ENCODE measurements at regions not wholly inside any gene's neighbourhood (a gene's known extent, or its start where the extent isn't known, plus 50 kb on each side); places are given as distances from the start of the nearest gene placed in this dataset.

GRCh38 chrX:79511799-79512198, 144.7 kb upstream of the ITM2A start:
- no peak overlapping the region for H3K27ac Mint-ChIP-seq
- 0 out of 2 replicates have a peak, but pooled peaks cover 2% of the 10 kb centered on the region for H3K36me3 Mint-ChIP-seq
- no peak for TF ChIP-seq ZNF396 (CRISPR knock-in tag; IDR thresholded peaks at IDR 0.05; ENCODE audit: borderline replicate concordance)
- TF ChIP-seq ZSCAN18 (CRISPR knock-in tag; IDR thresholded peaks at IDR 0.05), result no peak
- no peak for TF ChIP-seq TEAD4 (CRISPR knock-in tag; IDR thresholded peaks at IDR 0.05)
- no peak for TF ChIP-seq KAT7 (CRISPR knock-in tag; IDR thresholded peaks at IDR 0.05; ENCODE audit: borderline replicate concordance)
- no peak for TF ChIP-seq ETV6 (CRISPR knock-in tag; IDR thresholded peaks at IDR 0.05)
- no peak for TF ChIP-seq MLX (CRISPR knock-in tag; IDR thresholded peaks at IDR 0.05)
- no peak for TF ChIP-seq E2F5 (CRISPR knock-in tag; IDR thresholded peaks at IDR 0.05)
- DNase-seq (ENCODE audit: low spot score), result no peak
- no peaks in the 10 kb centered on the region for H3K4me1 Mint-ChIP-seq
- CTCF ChIA-PET, result no interaction called here
- no peaks in the 10 kb centered on the region for H3K27me3 Mint-ChIP-seq (ENCODE audit: low read depth)
- peaks cover 5% of the 10 kb centered on the region for H3K9me3 Mint-ChIP-seq
- no peak for ATAC-seq
- POLR2A ChIA-PET, result no interaction called here
- H3K4me3 Mint-ChIP-seq, result no peak overlapping the region

- peaks cover 8% of the 10 kb centered on the region; the same call in 1 of the 2 replicates for H3K36me3 Mint-ChIP-seq
- ChIA-PET CTCF (no interaction called here), POLR2A (no interaction called here)
- no peaks in the 10 kb centered on the region for H3K4me1 Mint-ChIP-seq
- H3K27ac Mint-ChIP-seq, result no peak overlapping the region
- H3K4me3 Mint-ChIP-seq, result no peak overlapping the region
- peaks cover 8% of the 10 kb centered on the region; the same call in 1 of the 2 replicates for H3K9me3 Mint-ChIP-seq
- no peak for ATAC-seq
- TF ChIP-seq ZNF425 (CRISPR knock-in tag; conservative IDR thresholded peaks at IDR 0.05), result no peak
- TF ChIP-seq HMGA2 (CRISPR knock-in tag; IDR thresholded peaks at IDR 0.05), result no peak
- TF ChIP-seq IRF1 (CRISPR knock-in tag; IDR thresholded peaks at IDR 0.05), result no peak
- DNase-seq (ENCODE audit: low spot score), result no peak
- no peaks in the 10 kb centered on the region for H3K27me3 Mint-ChIP-seq (ENCODE audit: low read depth)
These were observed 138.9 kb upstream of the ITM2A start for GRCh38 chrX:79506001-79506400.

- peaks cover 5% of the 10 kb centered on the region for H3K9me3 Mint-ChIP-seq
- H3K4me3 Mint-ChIP-seq, result no peak overlapping the region
- ATAC-seq (no peak), DNase-seq (ENCODE audit: low spot score) (no peak)
- CTCF ChIA-PET, result no interaction called here
- POLR2A ChIA-PET, result no interaction called here
- H3K27me3 Mint-ChIP-seq (ENCODE audit: low read depth), result no peaks in the 10 kb centered on the region
- H3K4me1 Mint-ChIP-seq, result no peaks in the 10 kb centered on the region
- no peaks in the 10 kb centered on the region for H3K36me3 Mint-ChIP-seq
- no peak overlapping the region for H3K27ac Mint-ChIP-seq
- TF ChIP-seq MXD4 (CRISPR knock-in tag; IDR thresholded peaks at IDR 0.05; ENCODE audit: borderline replicate concordance) (no peak), AR (CRISPR knock-in tag; IDR thresholded peaks at IDR 0.05) (no peak), ZNF396 (CRISPR knock-in tag; IDR thresholded peaks at IDR 0.05; ENCODE audit: borderline replicate concordance) (no peak), CBFB (CRISPR knock-in tag; IDR thresholded peaks at IDR 0.05; ENCODE audit: low read depth) (no peak), AFF4 (CRISPR knock-in tag; IDR thresholded peaks at IDR 0.05; ENCODE audit: borderline replicate concordance) (no peak), EMX1 (CRISPR knock-in tag; IDR thresholded peaks at IDR 0.05) (no peak), USF1 (CRISPR knock-in tag; IDR thresholded peaks at IDR 0.05) (no peak), RORB (CRISPR knock-in tag; IDR thresholded peaks at IDR 0.05) (no peak), USF2 (CRISPR knock-in tag; IDR thresholded peaks at IDR 0.05) (no peak)
These were observed 115.6 kb upstream of the ITM2A start for GRCh38 chrX:79482686-79483085.

Data from WTC11 (cell line).